Stimulated activated CD8-positive, alpha-beta memory T cell treated with anti-CD3 and anti-CD28 coated beads, Interleukin-4, amount 100 ng/mL, for 24 hours (primary cell): ENCODE measurements at regions not wholly inside any gene's neighbourhood (a gene's known extent, or its start where the extent isn't known, plus 50 kb on each side); places are given as distances from the start of the nearest gene placed in this dataset.
"Not testable (repeated sequence)": the region's sequence is repeated elsewhere in the genome, so short reads cannot be mapped to it uniquely, and the experiment has no call there.

Source experiments
- DNase-seq: peaks from one replicate; pipeline ENCODE4 v3.0.0-alpha.2; 2020; ENCODE audit warnings: low read depth

DNA sequence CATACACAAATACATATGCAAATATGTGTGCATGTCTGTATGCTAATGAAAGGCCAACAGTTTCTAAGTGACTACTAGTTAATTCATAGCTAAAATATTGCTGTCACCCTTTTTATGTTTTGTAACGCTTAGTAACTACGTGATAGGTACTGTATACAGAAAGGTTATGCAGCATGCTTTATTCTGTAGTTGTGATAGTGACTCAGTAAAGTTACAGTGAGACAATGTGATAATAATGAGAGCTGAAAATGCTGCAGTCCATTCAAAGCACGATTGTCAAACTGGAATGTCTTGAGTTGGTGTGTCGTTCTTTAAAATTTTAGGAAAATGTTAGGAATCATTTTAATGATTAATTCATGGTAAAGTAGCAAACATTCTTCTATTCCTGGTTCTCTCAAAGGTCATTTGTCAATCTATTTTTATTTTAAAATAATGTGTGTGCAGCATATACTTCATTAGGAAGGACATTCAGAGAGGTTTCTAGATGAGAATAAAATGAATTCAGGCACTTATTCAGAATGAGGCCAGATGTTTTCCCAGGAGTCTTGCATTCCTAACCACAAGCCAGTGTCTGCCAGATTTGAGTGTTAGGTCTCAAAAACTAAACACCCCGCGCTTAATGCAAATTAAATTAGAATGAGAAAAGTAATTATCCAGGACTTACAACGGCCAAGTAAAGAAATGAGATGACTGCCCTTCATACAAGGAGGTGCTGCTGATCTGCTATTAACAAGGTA, 408.8 kb upstream of the FZD8 start:
- no peak for DNase-seq

DNA sequence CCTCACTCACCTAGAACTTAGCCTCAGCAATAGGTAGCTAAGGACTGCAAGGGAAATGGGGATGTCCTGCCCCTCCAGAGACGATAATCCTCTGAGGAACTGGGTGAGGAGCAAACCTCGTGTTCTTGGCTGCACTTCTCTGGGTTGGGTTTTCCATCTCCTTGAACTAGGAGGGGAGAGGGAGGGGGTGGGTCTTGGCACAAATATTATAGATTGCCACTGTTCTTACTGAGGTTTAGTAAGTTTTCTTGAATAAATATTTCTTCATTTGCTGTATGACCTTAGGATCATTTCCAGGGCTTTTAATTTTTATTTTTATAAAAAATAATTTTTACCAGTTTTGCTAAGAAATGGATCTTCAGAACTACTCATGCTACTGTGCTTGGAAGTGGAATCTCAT, 406.7 kb upstream of the FZD8 start:
- no peak for DNase-seq

DNA sequence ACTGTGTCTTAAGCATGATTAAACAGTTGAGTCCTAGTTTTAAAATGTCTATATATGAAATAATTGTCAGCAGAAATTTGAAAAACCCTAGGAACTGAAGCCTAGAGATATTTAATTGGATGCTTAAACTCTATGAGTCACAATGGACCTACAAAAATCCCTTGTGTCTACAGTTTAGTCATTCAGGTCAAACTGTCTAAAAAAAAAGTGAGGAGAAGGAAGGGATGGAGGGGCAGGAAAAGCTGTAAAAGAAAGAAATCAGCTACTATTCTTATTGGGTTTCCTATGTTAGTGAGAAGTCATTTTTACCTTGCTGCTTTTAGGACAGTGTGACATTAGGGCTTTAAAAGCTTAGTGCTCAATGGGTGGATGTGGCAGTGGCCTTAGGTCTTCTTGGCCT, 406.1 kb upstream of the FZD8 start:
- DNase-seq: no peak

DNA sequence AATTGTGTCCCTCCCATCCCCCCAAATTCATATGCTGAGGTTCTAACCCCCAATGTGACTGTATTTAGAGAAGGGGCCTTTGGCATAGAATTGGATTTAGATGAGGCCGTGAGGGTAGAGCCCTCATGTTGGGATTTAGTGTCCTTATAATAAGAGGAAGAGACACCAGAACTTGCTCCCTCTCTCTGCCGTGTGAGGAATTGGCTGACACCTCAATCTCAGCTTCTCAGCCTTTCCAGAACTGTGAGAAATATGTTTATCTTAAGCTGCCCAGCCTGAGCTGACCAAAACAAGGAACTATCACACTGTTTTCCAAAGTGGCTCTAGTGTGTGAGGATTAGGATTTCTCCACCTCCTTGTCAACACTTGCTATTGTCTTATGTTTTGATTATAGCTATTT, 400.0 kb upstream of the FZD8 start:
- no peak for DNase-seq

DNA sequence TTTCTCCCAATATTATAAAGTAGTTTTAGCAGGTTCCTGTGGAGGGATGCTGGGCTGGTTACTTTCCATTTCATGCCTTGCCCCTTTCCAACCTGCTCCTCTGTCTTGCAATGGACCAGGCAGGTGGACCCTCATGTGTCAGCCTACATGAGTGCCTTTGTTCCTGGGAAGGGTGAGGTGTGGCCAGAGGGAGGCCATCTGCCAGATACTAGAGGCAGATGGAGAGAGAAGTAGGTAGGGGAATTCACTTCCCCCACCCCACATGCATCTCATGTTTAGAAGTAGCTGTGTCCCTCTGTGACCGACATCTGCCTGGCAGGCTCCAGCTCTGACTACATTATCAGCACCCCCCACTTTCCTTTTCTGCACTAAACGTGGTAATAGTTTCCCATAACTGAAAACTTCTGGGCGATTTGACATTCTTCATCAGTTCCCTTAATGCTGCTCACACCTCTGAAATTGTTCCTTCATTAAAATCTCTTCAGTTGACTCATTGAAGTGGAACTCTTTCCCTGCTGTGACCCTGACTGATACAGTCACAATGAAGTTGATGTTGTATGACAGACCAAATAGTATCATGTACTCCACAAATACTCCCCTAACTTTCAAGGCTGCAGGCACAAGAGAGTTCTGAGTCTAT, 396.3 kb upstream of the FZD8 start:
- DNase-seq: no peak

DNA sequence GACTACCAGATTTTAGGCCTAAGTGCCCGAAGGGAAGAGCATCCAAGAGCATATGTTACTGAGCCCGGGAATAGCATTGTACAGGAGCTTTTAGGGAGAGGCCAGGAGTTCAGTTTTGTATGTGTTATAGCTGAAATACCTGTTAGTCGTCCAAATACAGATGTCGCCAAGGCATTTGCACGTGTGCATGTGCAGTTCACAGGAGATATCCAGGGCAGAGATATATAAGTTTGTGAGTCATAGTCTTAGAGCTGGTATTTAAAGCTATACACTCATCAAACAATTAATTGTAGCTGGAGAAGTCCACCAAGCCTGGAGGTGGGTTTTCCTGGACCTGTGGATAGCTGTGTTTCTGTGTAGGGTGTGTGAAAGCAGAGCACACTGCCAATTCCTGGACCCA, 394.0 kb upstream of the FZD8 start:
- no peak for DNase-seq

DNA sequence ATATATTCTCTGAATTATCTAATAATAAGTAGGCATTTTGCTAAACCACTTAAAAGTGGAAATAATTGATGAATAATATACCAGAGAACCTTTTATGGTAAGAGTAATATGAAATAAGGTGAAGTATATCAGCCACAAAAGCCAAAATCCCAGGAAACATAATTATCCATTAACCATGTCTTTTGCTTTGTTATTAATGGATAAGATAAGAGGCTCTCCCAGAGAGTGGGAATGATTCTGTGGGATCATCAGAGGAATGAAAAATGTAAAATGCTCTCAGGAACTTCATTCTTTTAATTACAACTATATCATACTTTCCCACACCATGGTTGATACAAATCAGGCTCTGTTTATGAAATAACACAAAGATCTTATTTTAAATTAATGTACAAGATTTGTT, 391.7 kb upstream of the FZD8 start:
- no peak for DNase-seq

DNA sequence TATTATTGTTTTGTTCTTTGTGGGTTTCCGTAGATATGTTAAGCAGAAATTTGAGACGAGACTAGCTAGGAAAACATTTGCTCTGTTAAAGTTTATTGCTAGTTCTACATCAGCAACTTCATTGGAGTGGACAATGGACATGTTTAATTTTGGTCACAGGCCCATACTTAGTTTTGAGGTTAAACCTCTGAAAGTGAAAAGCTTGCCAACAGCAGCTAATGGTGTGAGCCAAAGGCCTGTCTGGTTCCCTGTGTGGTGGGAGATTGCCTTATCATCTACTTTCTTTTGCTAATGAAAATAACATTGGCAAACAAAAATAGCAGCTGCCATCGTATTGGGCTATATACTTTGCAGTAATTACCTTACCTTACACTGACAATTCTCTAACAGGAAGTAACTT, 388.4 kb upstream of the FZD8 start:
- no peak for DNase-seq

DNA sequence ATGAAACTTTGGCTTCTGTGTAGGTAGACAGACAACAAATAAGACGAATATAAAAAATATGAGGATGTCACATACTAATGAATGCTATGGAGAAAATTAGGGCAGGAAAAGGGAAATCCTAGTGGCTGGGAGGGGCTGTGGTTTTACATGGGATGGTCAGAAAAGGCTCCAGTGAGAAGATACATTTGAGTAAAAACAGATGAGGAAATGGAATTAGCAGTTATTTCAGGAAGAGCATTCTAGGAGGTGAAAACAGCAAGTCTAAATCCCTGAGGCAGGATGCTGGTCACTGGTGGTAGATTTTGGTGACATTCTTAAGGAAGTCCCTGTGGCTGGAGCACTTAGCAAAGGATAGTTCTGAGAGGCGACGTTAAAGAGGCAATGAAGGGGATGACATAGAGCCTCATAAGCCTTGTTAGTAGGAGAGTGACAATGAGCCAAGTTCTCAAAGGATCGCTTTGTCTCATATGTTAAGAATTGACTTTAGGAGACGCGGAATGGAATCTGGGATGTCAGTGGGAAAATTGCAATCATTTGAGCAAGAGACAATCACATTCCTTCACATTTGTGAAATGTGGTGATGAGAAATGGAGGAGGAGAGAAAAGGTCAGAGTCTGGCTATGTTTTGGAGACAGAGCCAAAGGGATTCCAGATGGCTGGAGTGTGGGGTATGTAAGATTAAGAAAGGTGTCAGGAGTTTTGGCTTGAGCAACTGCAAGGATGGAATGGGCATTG, 384.7 kb upstream of the FZD8 start:
- no peak for DNase-seq

DNA sequence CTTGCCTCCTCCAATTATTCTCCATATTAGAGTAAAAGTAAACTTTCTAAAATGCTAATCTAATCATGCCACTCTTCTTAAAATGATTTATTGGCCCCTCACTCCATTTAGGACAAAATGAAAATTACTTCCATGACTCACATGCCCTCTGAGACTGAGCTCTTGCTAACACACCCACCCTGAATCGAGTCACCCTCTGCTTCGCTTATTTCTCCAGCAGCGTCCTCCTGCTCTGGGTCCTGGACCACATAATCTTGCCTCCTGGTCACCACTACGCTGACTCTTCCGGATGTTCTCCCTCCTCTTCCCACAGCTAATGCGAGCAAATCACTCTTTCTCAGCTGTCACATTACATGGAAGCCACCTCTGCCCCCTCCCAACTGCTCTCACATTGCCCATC, 384.0 kb upstream of the FZD8 start:
- DNase-seq: no peak

DNA sequence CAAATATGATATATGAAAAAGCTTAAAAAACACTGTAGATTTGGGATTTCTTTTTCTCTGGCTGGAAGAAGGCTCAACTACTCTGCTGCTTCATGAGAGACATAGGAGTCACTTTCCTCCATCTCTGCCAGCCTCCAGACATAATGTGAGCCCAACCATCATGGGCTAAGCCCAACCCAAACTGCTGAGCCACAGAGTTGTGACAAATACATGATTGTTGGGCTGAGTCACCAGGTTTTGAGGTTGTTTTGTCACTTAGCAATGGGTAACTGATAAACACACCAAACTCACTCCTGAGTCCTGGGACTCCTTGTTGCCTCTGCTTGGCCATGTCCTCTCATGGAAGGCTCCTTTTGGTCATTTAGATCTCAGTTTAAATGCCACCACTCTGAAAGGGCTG, 381.8 kb upstream of the FZD8 start:
- DNase-seq: no peak

DNA sequence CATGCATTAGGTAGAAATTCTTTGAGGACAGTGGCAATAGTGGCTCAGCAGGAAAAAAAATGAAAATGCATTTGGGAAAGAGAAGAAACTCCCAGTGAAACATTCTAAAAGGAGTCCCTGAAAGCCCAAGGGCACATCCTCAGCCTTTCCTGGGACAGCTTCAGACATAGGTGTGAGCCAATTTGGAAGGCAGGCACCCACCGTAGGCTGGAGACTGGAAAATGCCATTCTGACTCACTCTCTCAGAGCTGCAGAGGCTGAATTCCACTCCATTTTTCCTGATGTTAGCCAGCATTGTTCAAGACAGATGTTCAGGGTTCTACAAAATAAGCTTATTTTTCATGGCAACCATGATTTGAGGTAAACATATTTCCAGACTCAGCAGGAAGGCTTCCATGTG, 379.0 kb upstream of the FZD8 start:
- DNase-seq: no peak

DNA sequence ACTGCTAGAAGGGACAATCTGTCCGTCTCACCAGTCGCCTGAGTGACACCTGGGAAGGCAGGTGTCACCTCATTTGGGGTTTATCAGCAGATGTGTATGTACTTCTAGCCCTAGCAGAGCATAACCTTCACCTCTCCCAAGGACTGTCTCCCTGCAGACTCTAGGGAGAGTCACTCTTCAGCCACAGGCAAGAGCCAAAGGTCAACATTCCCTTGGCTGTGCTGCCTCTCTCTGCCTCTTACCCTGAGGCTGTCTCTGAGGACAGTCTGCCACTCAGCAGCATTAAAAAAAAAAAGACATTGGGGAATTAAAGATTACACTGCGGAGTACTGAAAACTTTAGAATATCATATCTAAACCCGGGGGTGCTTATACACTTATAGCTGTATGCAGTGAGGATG, 377.7 kb upstream of the FZD8 start:
- DNase-seq: no peak

DNA sequence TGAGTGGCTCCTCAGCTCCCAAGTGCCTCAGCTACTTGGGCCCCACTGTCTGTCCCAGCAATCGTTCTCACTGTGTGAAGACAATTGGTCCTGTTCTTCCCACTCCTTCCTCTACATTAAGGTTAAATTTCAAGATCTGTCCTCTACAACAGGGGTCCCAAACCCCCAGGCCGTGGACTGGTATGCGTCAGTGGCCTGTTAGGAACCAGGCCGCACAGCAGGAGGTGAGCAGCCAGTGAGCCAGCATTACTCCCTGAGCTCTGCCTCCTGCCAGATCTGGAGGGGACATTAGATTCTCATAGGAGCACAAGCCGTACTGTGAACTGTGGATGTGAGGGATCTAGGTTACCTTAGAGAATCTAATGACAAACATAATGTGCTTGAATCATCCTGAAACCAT, 376.9 kb upstream of the FZD8 start:
- DNase-seq: no peak

DNA sequence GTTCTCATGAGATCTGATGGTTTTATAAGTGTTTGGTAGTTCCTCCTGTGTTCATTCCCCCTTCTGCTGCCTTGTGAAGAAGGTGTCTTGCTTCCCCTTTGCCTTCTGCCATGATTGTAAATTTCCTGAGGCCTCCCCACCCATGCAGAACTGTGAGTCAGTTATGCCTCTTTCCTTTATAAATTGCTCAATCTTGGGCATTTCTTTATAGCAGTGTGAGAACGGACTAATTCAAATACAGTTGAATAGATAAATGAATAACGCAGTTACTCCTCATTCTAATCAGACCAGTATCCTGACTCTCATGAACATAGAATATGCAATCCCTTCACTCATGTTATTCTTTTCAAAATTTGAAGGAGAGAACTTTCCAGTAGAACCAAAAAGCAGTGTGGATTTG, 375.0 kb upstream of the FZD8 start:
- no peak for DNase-seq

DNA sequence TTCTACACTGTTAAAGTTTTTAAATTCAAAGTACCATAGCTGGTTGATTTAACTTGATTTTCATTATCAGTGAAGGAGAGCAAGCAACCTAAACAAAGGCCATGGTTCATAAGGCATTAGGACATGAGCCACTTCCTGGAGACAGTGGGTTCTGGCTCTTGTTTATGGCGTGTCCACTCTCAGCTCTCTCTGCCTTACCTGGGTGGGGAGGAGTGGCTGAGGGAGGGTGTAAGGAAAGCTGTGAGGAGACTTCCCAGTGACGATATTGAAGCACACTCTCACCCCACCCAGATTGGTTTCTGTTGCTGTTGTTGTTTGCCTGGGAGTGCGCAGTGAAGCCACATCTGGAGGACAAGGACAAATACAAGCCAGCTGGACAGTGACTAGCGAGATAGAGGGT, 365.3 kb upstream of the FZD8 start:
- DNase-seq: no peak

DNA sequence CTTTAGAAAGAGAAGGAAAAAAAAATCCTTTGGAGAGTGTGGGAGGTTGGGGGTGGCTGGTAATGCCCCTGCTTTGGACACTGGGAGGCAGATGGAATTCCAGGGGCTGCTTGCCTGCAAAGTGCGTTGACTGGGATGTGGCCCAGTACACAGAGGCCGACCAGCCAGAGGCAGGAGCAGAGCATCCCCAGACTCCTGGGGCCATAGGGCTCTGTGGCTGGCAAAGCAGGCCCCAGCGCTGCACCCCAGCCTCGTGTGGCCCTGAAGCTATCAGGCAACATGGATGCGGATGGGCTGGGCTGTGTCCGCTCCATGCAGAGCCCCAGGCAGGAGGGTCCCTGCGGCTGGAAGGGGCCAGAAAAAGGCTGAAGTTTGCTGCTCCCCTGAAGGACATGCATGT, 361.6 kb upstream of the FZD8 start:
- no peak for DNase-seq

DNA sequence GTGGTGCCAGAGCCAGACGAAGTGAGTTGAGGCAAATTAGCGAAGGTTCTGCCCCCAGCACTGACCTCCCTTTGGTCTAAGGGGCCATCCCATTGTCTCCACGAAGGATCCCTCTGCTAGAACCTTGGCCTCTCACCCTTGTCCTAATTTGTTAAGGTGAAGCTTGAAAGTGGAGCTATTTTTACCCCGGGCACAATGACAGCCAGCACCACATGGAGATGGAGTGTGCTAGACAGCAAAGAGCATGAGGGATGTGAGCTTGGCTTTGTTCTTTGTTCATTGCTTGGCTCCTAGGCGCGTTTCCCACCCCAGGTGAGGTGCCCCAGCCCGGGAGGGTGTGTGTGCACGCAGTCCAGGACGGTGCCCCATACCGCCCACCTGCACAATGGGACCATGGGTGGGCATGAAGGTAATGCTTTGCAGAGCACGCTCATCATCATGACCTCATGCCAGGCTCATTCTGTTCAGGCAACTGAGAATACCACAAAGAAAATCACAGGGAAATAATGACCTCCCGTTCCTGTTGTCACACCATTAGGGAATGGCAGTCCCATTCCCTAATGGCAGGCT, 361.0 kb upstream of the FZD8 start:
- DNase-seq: no peak

DNA sequence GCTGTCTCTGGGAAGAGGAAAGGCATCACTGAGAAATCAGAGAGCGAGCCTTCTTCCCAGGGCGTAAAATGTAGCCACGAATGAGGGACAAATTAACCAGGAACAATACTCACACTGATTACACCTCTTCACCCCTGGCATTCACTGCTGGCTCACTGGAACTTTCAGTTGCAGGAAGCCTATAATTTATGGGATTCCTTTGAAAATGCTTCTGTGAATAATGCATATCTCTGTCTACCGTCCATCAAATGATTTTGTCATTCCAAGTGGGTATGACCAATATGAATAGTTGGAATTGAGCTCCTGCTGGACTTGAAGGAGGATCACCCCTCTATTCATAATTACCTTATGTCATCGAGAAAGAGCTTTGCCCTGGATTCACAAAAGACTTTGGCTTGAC, 360.3 kb upstream of the FZD8 start:
- DNase-seq: no peak

DNA sequence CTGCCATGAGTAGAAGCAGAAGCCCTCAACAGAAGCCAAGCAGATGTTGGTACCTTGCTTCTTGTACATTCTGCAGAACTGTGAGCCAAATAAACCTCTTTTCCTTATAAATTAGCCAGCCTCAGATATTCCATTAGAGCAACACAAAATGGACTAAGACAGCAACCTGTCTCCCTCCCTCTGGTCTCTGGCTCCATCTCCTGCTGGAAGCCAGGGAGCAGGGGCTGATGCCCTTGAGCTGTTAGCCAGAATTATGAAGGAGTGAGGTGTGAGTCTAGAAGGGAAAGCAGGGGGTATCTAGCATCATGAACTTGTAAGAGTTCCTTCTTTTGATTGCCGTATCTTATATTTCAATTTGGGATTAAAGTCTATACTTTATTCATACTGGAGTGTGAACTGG, 358.7 kb upstream of the FZD8 start:
- not testable (repeated sequence) for DNase-seq

DNA sequence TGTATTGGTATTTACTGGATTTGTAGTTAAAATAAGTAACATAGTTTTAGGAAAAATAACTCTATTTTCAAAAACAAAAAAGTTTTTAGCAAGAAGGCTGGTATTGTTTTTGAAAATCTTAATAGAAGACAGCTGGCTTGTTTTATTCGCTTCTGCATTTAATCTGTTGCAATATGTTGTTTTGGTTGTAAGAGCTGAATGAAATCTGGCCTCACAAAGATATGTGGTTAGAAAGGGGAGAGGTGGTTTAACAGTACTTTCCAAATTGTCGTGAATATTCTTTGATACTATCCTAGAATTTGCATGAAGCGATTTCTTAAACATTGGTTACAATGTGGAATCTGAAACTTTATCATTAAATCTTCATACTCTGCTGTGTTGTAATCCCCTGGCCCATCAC, 355.9 kb upstream of the FZD8 start:
- DNase-seq: no peak

DNA sequence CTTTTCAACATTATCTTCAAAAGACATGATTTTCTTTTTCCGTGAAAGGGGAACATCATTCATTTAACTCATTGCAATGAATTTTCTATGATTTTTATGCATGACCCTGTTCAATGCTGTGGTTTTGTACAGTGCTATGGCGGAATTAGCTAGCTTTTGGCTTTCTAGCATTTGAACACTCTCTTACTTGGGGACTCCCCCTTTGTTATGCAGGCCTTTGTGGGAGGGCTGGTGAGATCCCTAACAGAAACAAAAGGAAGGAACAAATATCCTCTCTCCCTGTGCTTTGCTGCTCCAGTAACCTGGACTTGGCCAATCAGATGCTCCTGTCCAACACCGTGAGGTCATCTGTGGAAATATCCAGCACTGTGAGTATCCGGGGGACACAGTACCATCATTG, 353.4 kb upstream of the FZD8 start:
- no peak for DNase-seq
